Tibial nerve (tissue), 4 donors: ENCODE measurements at regions not wholly inside any gene's neighbourhood (a gene's known extent, or its start where the extent isn't known, plus 50 kb on each side); places are given as distances from the start of the nearest gene placed in this dataset.

Experiments used
- DNase-seq, 2 donors: peaks; one replicate each; pipeline ENCODE4 v3.0.0-alpha.2; 2019; ENCODE audit warnings: low spot score in 2 of 2
- H3K27ac ChIP-seq, 4 donors: fragments of 200-600 bp; sonication (generic) in 3 of 4; one replicate each; pipeline ENCODE4 v1.5.1; 2017 to 2019; ENCODE audit warnings: mild to moderate bottlenecking in 1 of 4
- H3K27me3 ChIP-seq, 2 donors: fragments of 200-600 bp; sonication (generic) in 1 of 2; one replicate each; pipeline versions ENCODE4 v1.5.1 to v1.6.0; 2017 to 2019
- H3K36me3 ChIP-seq, 3 donors: fragments of 200-600 bp; sonication (generic); one replicate each; pipeline ENCODE4 v1.5.1; 2018 to 2019
- H3K4me1 ChIP-seq, 4 donors: fragments of 200-600 bp; sonication (generic) in 3 of 4; one replicate each; pipeline ENCODE4 v1.5.1; 2017 to 2019
- H3K4me3 ChIP-seq, 4 donors: fragments of 200-600 bp; sonication (generic) in 3 of 4; one replicate each; pipeline ENCODE4 v1.5.1; 2017 to 2019; ENCODE audit warnings: mild to moderate bottlenecking in 1 of 4, moderate library complexity in 1 of 4
- H3K9me3 ChIP-seq, 4 donors: fragments of 200-600 bp; sonication (generic) in 3 of 4; one replicate each; pipeline ENCODE4 v1.5.1; 2017 to 2019
- CTCF ChIP-seq, 5 experiments: fragments of 200-600 bp in 3 of 5; fragments of 450-650 bp in 2 of 5; sonication (generic) in 3 of 5; IDR thresholded peaks; one replicate each; pipeline ENCODE4 v1.5.1; 2016 to 2019; ENCODE audit warnings: antibody characterized with exemption in 5 of 5, mild to moderate bottlenecking in 3 of 5, moderate library complexity in 2 of 5
- EP300 ChIP-seq, 2 donors: sonication (generic); formaldehyde crosslinking; IDR thresholded peaks; one replicate each; pipeline ENCODE4 v1.6.1; 2017; ENCODE audit warnings: antibody characterized with exemption in 2 of 2, mild to moderate bottlenecking in 1 of 2
- POLR2A ChIP-seq, 2 donors: fragments of 450-650 bp; IDR thresholded peaks; one replicate each; pipeline ENCODE4 v1.6.1; 2017; ENCODE audit warnings: antibody characterized with exemption in 2 of 2, mild to moderate bottlenecking in 2 of 2, moderate library complexity in 2 of 2
- WGBS, 2 donors: methylation state at CpG; one replicate each; pipeline ENCODE4 v1.1.5; 2018; 5-methylcytosine and 5-hydroxymethylcytosine counted together

- 4 to 9% methylated on average over 41 to 49 of the region's 56 CpGs for WGBS, 2 donors
- Histone ChIP-seq H3K4me1 (peaks cover 0 to 2% (median 0%) of the 10 kb centered on the region in 4 donors), H3K4me3 (no peak overlapping the region), H3K36me3 (no peaks in the 10 kb centered on the region), H3K27ac (no peak overlapping the region), H3K9me3 (no peaks in the 10 kb centered on the region), H3K27me3 (peaks cover 0 to 23% of the 10 kb centered on the region in 2 donors)
- TF ChIP-seq POLR2A (IDR thresholded peaks at IDR 0.05): no peak
- TF ChIP-seq CTCF (IDR thresholded peaks at IDR 0.05): no peak
- TF ChIP-seq EP300 (IDR thresholded peaks at IDR 0.05): no peak
- DNase-seq: no peak
Observed at GRCh38 chr1:143643148-143643885, 328.5 kb downstream of the FAM72C start.

- no peak for DNase-seq
- H3K27ac ChIP-seq: no peak overlapping the region
- no peaks in the 10 kb centered on the region for H3K9me3 ChIP-seq
- no peaks in the 10 kb centered on the region for H3K4me1 ChIP-seq
- H3K4me3 ChIP-seq: no peak overlapping the region
- TF ChIP-seq EP300 (IDR thresholded peaks at IDR 0.05) (no peak), CTCF (IDR thresholded peaks at IDR 0.05) (no peak), POLR2A (IDR thresholded peaks at IDR 0.05) (no peak)
- H3K27me3 ChIP-seq: no peaks in the 10 kb centered on the region
- WGBS, 2 donors: 41 to 45% methylated on average over 2 of the region's 2 CpGs
- H3K36me3 ChIP-seq: no peaks in the 10 kb centered on the region
Observed at GRCh38 chr1:143625886-143626285, 345.9 kb downstream of the FAM72C start.

- Histone ChIP-seq H3K9me3 (no peaks in the 10 kb centered on the region), H3K4me1 (no peaks in the 10 kb centered on the region), H3K4me3 (no peak overlapping the region), H3K36me3 (no peaks in the 10 kb centered on the region), H3K27ac (no peak overlapping the region), H3K27me3 (no peaks in the 10 kb centered on the region)
- 66 to 85% methylated on average over 11 to 12 of the region's 12 CpGs for WGBS, 2 donors
- no peak for TF ChIP-seq CTCF (IDR thresholded peaks at IDR 0.05)
- TF ChIP-seq EP300 (IDR thresholded peaks at IDR 0.05): no peak
- no peak for DNase-seq
Observed at GRCh38 chr1:143619851-143620250, 351.9 kb downstream of the FAM72C start.

- no peaks in the 10 kb centered on the region for H3K4me1 ChIP-seq
- 40 to 48% methylated on average over 2 of the region's 2 CpGs for WGBS, 2 donors
Observed at GRCh38 chr1:143611159-143611558, 360.6 kb downstream of the FAM72C start.

More at GRCh38 chr1:143611159-143611558, 360.6 kb downstream of the FAM72C start:
- DNase-seq: no peak
- Histone ChIP-seq H3K27ac (no peak overlapping the region), H3K27me3 (no peaks in the 10 kb centered on the region), H3K9me3 (no peaks in the 10 kb centered on the region), H3K36me3 (no peaks in the 10 kb centered on the region), H3K4me3 (no peak overlapping the region)
- no peak for TF ChIP-seq CTCF (IDR thresholded peaks at IDR 0.05)
- no peak for TF ChIP-seq POLR2A (IDR thresholded peaks at IDR 0.05)
- no peak for TF ChIP-seq EP300 (IDR thresholded peaks at IDR 0.05)
